Subcutaneous abdominal adipose tissue (tissue), 5 donors: ENCODE measurements at regions not wholly inside any gene's neighbourhood (a gene's known extent, or its start where the extent isn't known, plus 50 kb on each side); places are given as distances from the start of the nearest gene placed in this dataset.
"Not testable (repeated sequence)": the region's sequence is repeated elsewhere in the genome, so short reads cannot be mapped to it uniquely, and the experiment has no call there.

Source experiments
- H3K27ac ChIP-seq: one replicate; pipeline ENCODE4 v1.7.0; 2013; ENCODE audit warnings: low read depth, mild to moderate bottlenecking, inconsistent platforms, low read length, moderate library complexity
- H3K27me3 ChIP-seq, 5 donors: one replicate each; pipeline ENCODE4 v1.7.0; 2013; ENCODE audit warnings: low read length in 5 of 5, inconsistent platforms in 1 of 5; ENCODE audit not compliant: control insufficient read depth in 5 of 5, insufficient read depth in 4 of 5
- H3K36me3 ChIP-seq, 5 donors: one replicate each; pipeline ENCODE4 v1.7.0; 2013; ENCODE audit warnings: low read length in 5 of 5; ENCODE audit not compliant: control insufficient read depth in 5 of 5, insufficient read depth in 5 of 5
- H3K4me1 ChIP-seq, 5 donors: one replicate each; pipeline ENCODE4 v1.7.0; 2013; ENCODE audit warnings: low read length in 5 of 5, mild to moderate bottlenecking in 3 of 5, moderate library complexity in 1 of 5; ENCODE audit not compliant: control insufficient read depth in 5 of 5, insufficient read depth in 5 of 5
- H3K4me3 ChIP-seq, 5 donors: one replicate each; pipeline ENCODE4 v1.7.0; 2013; ENCODE audit warnings: low read length in 5 of 5, low read depth in 1 of 5
- H3K9ac ChIP-seq, 5 donors: one replicate each; pipeline ENCODE4 v1.7.0; 2013; ENCODE audit warnings: low read length in 5 of 5, mild to moderate bottlenecking in 4 of 5, moderate library complexity in 3 of 5
- H3K9me3 ChIP-seq, 5 donors: one replicate each; pipeline ENCODE4 v1.7.0; 2013; ENCODE audit warnings: low read length in 5 of 5; ENCODE audit not compliant: control insufficient read depth in 5 of 5
- donor health status: healthy.
- donor health status: healthy.
- donor health status: healthy.
- donor health status: healthy.
- donor health status: healthy.

GRCh38 chr4:97074531-97074930, 1068.7 kb downstream of the STPG2 start:
- Histone ChIP-seq H3K27ac (no peak overlapping the region), H3K4me1 (no peaks in the 10 kb centered on the region), H3K9me3 (no peaks in the 10 kb centered on the region), H3K27me3 (no peaks in the 10 kb centered on the region), H3K4me3 (no peak overlapping the region), H3K36me3 (no peaks in the 10 kb centered on the region), H3K9ac (no peak overlapping the region)

GRCh38 chr4:97081951-97082350, 1061.3 kb downstream of the STPG2 start:
- no peaks in the 10 kb centered on the region for H3K27me3 ChIP-seq

DNA sequence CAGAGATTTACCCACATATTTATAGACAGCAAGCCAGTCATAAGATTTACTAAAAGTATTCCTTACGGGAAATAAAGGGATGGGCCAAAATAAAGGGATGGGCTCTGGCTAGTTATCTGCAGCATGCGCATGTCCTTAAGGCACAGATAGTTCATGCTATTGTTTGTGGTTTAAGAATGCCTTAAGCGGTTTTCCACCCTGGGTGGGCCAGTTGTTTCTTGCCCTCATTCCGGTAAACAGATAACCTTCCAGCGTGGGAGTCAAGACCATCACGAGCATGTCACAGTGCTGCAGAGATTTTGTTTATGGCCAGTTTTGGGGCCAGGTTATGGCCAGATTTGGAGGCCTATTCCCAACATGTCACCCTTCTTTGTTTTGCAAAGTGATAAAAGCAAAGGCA, 1046.2 kb downstream of the STPG2 start:
- H3K36me3 ChIP-seq, H3K4me3 ChIP-seq, H3K9ac ChIP-seq, H3K9me3 ChIP-seq, H3K27me3 ChIP-seq, H3K27ac ChIP-seq, H3K4me1 ChIP-seq: not testable (repeated sequence)

More at GRCh38 chr4:97081951-97082350, 1061.3 kb downstream of the STPG2 start:
- Histone ChIP-seq H3K9me3 (no peaks in the 10 kb centered on the region), H3K9ac (no peak overlapping the region), H3K4me1 (no peaks in the 10 kb centered on the region), H3K36me3 (no peaks in the 10 kb centered on the region), H3K27ac (no peak overlapping the region), H3K4me3 (no peak overlapping the region)

DNA sequence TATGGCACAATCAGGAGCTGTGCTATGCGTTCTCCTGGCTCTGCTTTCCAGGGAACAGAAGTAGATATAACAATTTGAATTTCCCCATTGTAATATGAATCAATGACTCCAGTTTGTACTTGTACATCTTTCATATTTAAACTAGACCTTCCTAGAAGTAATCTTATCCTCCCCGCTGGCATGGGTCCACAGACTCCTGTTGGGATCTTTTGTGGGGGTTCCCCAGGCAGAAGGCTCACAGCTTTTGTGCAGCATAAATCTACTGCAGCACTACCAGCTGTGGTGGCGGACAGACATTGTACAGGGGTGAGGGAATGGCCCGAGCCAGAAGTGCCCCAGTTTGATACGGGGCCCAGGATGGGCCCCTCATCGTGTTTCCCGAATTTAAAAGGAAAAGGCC, 1042.1 kb downstream of the STPG2 start:
- H3K4me1 ChIP-seq, H3K27ac ChIP-seq: not testable (repeated sequence)

GRCh38 chr4:97103252-97103651, 1040.0 kb downstream of the STPG2 start:
- H3K27me3 ChIP-seq = no peaks in the 10 kb centered on the region
- H3K4me3 ChIP-seq = no peak overlapping the region
- H3K36me3 ChIP-seq = no peaks in the 10 kb centered on the region
- H3K9me3 ChIP-seq = no peaks in the 10 kb centered on the region
- no peaks in the 10 kb centered on the region for H3K4me1 ChIP-seq
- H3K27ac ChIP-seq = no peak overlapping the region
- no peak overlapping the region for H3K9ac ChIP-seq

More for the DNA sequence above, 1042.1 kb downstream of the STPG2 start:
- H3K36me3 ChIP-seq, H3K9ac ChIP-seq, H3K27me3 ChIP-seq, H3K4me3 ChIP-seq, H3K9me3 ChIP-seq: not testable (repeated sequence)

DNA sequence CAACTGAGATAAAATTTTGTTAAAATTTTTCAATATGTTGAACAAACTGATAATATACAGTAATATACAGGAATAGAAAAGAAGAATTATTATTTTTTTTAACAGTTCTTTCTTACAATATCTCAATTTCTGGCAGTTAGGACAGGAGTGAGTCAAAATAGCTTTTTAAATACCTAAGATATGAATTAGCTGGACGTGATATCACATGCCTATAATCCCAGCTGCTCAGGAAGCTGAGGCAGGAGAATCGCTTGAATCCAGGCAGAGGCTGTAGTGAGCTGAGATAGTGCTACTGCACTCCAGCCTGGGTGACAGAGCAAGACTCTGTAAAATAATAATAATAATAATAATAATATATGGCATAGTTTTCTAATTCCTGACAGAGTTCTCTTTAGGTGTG, 1039.3 kb downstream of the STPG2 start:
- H3K9ac ChIP-seq = no peak overlapping the region
- H3K27ac ChIP-seq = no peak overlapping the region
- no peaks in the 10 kb centered on the region for H3K9me3 ChIP-seq
- H3K4me1 ChIP-seq = no peaks in the 10 kb centered on the region
- no peak overlapping the region for H3K4me3 ChIP-seq
- no peaks in the 10 kb centered on the region for H3K27me3 ChIP-seq
- no peaks in the 10 kb centered on the region for H3K36me3 ChIP-seq

- no peaks in the 10 kb centered on the region for H3K9me3 ChIP-seq
- no peaks in the 10 kb centered on the region for H3K36me3 ChIP-seq
- no peak overlapping the region for H3K9ac ChIP-seq
- H3K27me3 ChIP-seq = no peaks in the 10 kb centered on the region
- no peak overlapping the region for H3K4me3 ChIP-seq
- H3K4me1 ChIP-seq = no peaks in the 10 kb centered on the region
- H3K27ac ChIP-seq = no peak overlapping the region
Measured at GRCh38 chr4:97104666-97105065, 1038.6 kb downstream of the STPG2 start.

DNA sequence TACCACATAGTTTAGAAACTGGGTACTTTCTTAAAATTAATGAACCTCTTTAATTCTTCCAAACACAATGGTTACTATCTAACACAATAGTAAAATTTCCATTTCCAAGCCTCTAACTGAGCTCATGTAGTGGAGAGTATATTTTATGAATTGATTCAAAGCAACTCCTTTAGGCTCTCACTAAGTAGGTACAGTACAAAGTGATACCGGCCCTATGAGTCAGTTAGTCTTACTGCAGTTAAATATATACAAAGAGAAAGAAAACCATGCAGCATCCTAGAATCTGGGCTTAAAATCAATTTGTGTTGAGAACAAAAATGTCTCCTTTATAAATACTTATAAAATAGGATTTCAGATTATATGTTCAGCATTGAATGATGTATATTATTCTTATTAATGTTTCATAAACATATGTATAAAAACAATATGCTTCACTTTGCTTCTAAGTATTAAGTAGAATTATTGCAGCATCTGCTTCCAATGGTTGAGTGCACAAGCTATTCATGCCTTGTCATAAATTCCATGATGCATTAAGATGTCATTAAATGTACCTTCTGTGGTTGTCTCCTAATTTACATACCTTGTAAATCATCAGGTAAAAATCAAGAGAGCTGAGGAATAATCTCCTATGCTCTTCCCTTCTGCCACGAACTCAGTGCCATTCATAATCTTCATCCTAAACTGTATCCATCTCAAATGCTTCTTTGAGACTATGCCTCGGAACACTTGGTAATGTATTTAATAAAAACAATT, 1037.8 kb downstream of the STPG2 start:
- no peaks in the 10 kb centered on the region for H3K36me3 ChIP-seq
- no peaks in the 10 kb centered on the region for H3K27me3 ChIP-seq
- H3K9ac ChIP-seq = no peak overlapping the region
- H3K9me3 ChIP-seq = no peaks in the 10 kb centered on the region
- no peak overlapping the region for H3K27ac ChIP-seq
- no peak overlapping the region for H3K4me3 ChIP-seq
- H3K4me1 ChIP-seq = no peaks in the 10 kb centered on the region

DNA sequence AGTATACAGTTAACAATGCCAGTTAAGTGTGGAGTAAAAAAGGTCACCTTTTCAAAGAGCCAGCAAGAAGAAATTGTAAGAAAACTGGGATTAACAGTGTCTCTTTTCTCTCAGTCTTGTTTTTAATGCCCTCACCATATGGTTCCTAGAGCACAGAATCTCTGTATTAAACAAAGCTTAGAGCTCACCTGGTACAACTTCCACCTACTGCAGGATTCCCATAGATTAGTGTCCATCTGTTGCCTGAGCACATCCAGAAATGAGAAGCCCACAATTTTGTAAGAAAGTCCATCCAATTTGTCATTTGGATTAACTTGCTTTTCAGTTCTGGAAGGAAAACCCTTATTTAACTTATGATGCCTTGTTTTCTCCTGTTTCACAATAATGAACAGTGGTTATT, 1037.1 kb downstream of the STPG2 start:
- Histone ChIP-seq H3K4me1 (no peaks in the 10 kb centered on the region), H3K9ac (no peak overlapping the region), H3K36me3 (no peaks in the 10 kb centered on the region), H3K4me3 (no peak overlapping the region), H3K27ac (no peak overlapping the region), H3K9me3 (no peaks in the 10 kb centered on the region), H3K27me3 (no peaks in the 10 kb centered on the region)

- Histone ChIP-seq H3K27ac (no peak overlapping the region), H3K9ac (no peak overlapping the region), H3K36me3 (no peaks in the 10 kb centered on the region), H3K4me3 (no peak overlapping the region), H3K9me3 (no peaks in the 10 kb centered on the region), H3K27me3 (no peaks in the 10 kb centered on the region), H3K4me1 (no peaks in the 10 kb centered on the region)
Measured at GRCh38 chr4:97110506-97110905, 1032.8 kb downstream of the STPG2 start.
